ENCODE measurements at regions not wholly inside any gene's neighbourhood (a gene's known extent, or its start where the extent isn't known, plus 50 kb on each side); places are given as distances from the start of the nearest gene placed in this dataset.

DNA sequence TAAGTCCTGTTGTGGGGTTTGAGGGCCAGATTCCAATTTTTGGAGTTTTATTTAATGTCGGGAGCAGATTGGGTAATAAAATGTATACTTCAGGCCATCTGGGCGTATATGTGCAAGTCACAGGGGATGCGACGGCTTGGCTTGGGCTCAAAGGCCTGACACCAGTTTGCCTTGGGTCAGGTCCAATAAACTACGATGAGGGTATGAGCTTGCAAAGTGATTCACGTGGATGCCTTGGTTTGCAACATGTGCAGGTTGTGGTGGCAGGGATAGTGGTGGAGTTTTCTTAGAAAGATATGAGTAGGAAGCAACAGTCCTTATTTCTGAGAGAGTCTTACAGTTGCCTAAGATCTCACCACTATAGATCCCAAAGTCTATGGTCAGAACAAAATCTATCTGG, 157.0 kb upstream of the CDH11 start:
- TF ChIP-seq CREM (CRISPR knock-in tag; IDR thresholded peaks at IDR 0.05) (no peak), ZNF263 (CRISPR knock-in tag; IDR thresholded peaks at IDR 0.05; ENCODE audit: low read depth) (no peak), ETV6 (CRISPR knock-in tag; IDR thresholded peaks at IDR 0.05) (no peak), JUN (CRISPR knock-in tag; IDR thresholded peaks at IDR 0.05) (no peak), ZNF232 (CRISPR knock-in tag; IDR thresholded peaks at IDR 0.05) (no peak)
- TF ChIP-seq, protein P1, sequence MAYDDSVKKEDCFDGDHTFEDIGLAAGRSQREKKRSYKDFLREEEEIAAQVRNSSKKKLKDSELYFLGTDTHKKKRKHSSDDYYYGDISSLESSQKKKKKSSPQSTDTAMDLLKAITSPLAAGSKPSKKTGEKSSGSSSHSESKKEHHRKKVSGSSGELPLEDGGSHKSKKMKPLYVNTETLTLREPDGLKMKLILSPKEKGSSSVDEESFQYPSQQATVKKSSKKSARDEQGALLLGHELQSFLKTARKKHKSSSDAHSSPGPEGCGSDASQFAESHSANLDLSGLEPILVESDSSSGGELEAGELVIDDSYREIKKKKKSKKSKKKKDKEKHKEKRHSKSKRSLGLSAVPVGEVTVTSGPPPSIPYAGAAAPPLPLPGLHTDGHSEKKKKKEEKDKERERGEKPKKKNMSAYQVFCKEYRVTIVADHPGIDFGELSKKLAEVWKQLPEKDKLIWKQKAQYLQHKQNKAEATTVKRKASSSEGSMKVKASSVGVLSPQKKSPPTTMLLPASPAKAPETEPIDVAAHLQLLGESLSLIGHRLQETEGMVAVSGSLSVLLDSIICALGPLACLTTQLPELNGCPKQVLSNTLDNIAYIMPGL (CRISPR knock-in tag; IDR thresholded peaks at IDR 0.05) = no peak
- TF ChIP-seq, protein P2, sequence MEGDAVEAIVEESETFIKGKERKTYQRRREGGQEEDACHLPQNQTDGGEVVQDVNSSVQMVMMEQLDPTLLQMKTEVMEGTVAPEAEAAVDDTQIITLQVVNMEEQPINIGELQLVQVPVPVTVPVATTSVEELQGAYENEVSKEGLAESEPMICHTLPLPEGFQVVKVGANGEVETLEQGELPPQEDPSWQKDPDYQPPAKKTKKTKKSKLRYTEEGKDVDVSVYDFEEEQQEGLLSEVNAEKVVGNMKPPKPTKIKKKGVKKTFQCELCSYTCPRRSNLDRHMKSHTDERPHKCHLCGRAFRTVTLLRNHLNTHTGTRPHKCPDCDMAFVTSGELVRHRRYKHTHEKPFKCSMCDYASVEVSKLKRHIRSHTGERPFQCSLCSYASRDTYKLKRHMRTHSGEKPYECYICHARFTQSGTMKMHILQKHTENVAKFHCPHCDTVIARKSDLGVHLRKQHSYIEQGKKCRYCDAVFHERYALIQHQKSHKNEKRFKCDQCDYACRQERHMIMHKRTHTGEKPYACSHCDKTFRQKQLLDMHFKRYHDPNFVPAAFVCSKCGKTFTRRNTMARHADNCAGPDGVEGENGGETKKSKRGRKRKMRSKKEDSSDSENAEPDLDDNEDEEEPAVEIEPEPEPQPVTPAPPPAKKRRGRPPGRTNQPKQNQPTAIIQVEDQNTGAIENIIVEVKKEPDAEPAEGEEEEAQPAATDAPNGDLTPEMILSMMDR (IDR thresholded peaks at IDR 0.05) = no peak
- TF ChIP-seq, protein P3, sequence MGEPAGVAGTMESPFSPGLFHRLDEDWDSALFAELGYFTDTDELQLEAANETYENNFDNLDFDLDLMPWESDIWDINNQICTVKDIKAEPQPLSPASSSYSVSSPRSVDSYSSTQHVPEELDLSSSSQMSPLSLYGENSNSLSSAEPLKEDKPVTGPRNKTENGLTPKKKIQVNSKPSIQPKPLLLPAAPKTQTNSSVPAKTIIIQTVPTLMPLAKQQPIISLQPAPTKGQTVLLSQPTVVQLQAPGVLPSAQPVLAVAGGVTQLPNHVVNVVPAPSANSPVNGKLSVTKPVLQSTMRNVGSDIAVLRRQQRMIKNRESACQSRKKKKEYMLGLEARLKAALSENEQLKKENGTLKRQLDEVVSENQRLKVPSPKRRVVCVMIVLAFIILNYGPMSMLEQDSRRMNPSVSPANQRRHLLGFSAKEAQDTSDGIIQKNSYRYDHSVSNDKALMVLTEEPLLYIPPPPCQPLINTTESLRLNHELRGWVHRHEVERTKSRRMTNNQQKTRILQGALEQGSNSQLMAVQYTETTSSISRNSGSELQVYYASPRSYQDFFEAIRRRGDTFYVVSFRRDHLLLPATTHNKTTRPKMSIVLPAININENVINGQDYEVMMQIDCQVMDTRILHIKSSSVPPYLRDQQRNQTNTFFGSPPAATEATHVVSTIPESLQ (CRISPR knock-in tag; IDR thresholded peaks at IDR 0.05) = no peak

All from WTC11 (cell line).